GM12878 (cell line): ENCODE measurements at regions not wholly inside any gene's neighbourhood (a gene's known extent, or its start where the extent isn't known, plus 50 kb on each side); places are given as distances from the start of the nearest gene placed in this dataset.

ENCODE experiments used
- ATAC-seq: fragments of 200-7000 bp; cut with Tn5 transposase; 3 replicates; pipeline ENCODE4 v1.9.1; 2020; ENCODE audit warnings: mild to moderate bottlenecking, moderate library complexity
- BruUV-seq: library from RNA; stranded (reverse); fragments of 400-500 nt; replicated peaks from 2 replicates; lab custom pipeline; 2021; lab: Mats Ljungman, UMichigan
- CTCF ChIA-PET: fragments of 300-600 bp; sonication (Branson Sonifier 250); formaldehyde crosslinking; extraction: SDS; loops from one replicate; lab custom pipeline; 2021; ENCODE audit warnings: inconsistent platforms; lab: Yijun Ruan, JAX
- POLR2A ChIA-PET: fragments of 350-600 bp; formaldehyde crosslinking; extraction: SDS; loops from one replicate; lab custom pipeline; 2021; ENCODE audit warnings: inconsistent platforms; lab: Charles Lee
- RAD21 ChIA-PET: fragments of 300-600 bp; sonication (Branson Sonifier 250); formaldehyde crosslinking; loops from one replicate; lab custom pipeline; 2023; ENCODE audit warnings: antibody characterized with exemption; ENCODE audit not compliant: unreplicated experiment; lab: Charles Lee
- SMC1A ChIA-PET: fragments of 300-600 bp; sonication (Branson Sonifier 250); formaldehyde crosslinking; loops from one replicate; lab custom pipeline; 2023; ENCODE audit not compliant: unreplicated experiment, uncharacterized antibody; lab: Charles Lee
- DNase-seq: peaks from one replicate; pipeline ENCODE4 v3.0.0-alpha.2; 2011; ENCODE audit warnings: low read depth, low spot score
- FAIRE-seq: peaks from 3 replicates; lab custom pipeline; 2011; peaks lifted over from hg19 to GRCh38; lab: Jason Lieb, UNC
- H2AFZ ChIP-seq: 2 replicates; pipeline ENCODE4 v1.6.0; 2011; ENCODE audit warnings: low read depth, low read length, control low read depth; ENCODE audit not compliant: control insufficient read depth
- H3K27ac ChIP-seq: 2 replicates; pipeline ENCODE4 v1.5.1; 2011; ENCODE audit warnings: control low read depth; ENCODE audit not compliant: control insufficient read depth, insufficient read depth
- H3K27me3 ChIP-seq, 2 experiments: replicated peaks in 1 of 2; 2 replicates each; pipeline versions ENCODE4 v1.6.0 to v1.6.1; 2011; ENCODE audit warnings: low read length in 1 of 2; ENCODE audit not compliant: control insufficient read depth in 2 of 2, insufficient read depth in 2 of 2
- H3K36me3 ChIP-seq, 2 experiments: 2 replicates each; pipeline ENCODE4 v1.5.1; 2011; ENCODE audit warnings: low read length in 1 of 2; ENCODE audit not compliant: control insufficient read depth in 2 of 2, insufficient read depth in 2 of 2
- H3K4me1 ChIP-seq: 2 replicates; pipeline ENCODE4 v1.6.1; 2011; ENCODE audit warnings: mild to moderate bottlenecking, low read length, moderate library complexity, mixed read lengths; ENCODE audit not compliant: control insufficient read depth, insufficient read depth
- H3K4me2 ChIP-seq: 2 replicates; pipeline ENCODE4 v1.6.0; 2011; ENCODE audit warnings: control low read depth; ENCODE audit not compliant: control insufficient read depth, insufficient read depth
- H3K4me3 ChIP-seq: fragments of 200-600 bp; sonication (generic); 2 replicates; pipeline ENCODE4 v1.5.1; 2016
- H3K79me2 ChIP-seq: 2 replicates; pipeline ENCODE4 v1.6.0; 2011; ENCODE audit warnings: low read length; ENCODE audit not compliant: control insufficient read depth, insufficient read depth
- H3K9ac ChIP-seq: 2 replicates; pipeline ENCODE4 v1.8.0; 2011; ENCODE audit warnings: low read length, control low read depth, mixed read lengths; ENCODE audit not compliant: control insufficient read depth, insufficient read depth
- H3K9me3 ChIP-seq: replicated peaks from 3 replicates; pipeline ENCODE4 v1.5.1; 2011; ENCODE audit warnings: mild to moderate bottlenecking, low read length; ENCODE audit not compliant: control insufficient read depth, insufficient read depth
- H4K20me1 ChIP-seq: 2 replicates; pipeline ENCODE4 v1.6.0; 2011; ENCODE audit not compliant: control insufficient read depth, insufficient read depth
- CBFB ChIP-seq: IDR thresholded peaks from 2 replicates; pipeline ENCODE4 v1.6.1; 2016; ENCODE audit warnings: antibody characterized with exemption, low read depth
- IRF5 ChIP-seq: fragments of 450-650 bp; IDR thresholded peaks from 2 replicates; pipeline ENCODE4 v1.6.1; 2017; ENCODE audit warnings: borderline replicate concordance
- POLR2AphosphoS2 ChIP-seq: IDR thresholded peaks from 2 replicates; pipeline ENCODE4 v1.6.1; 2011; ENCODE audit warnings: low read depth, mild to moderate bottlenecking, low read length, improper control_type of control experiment, moderate library complexity
- SMAD5 ChIP-seq: IDR thresholded peaks from 2 replicates; pipeline ENCODE4 v1.6.1; 2016; ENCODE audit warnings: antibody characterized with exemption, low read depth
- TCF7 ChIP-seq: IDR thresholded peaks from 2 replicates; pipeline ENCODE4 v1.6.1; 2014; ENCODE audit warnings: antibody characterized with exemption, borderline replicate concordance
- ZNF687 ChIP-seq: fragments of 450-650 bp; IDR thresholded peaks from 2 replicates; pipeline ENCODE4 v1.6.1; 2017; ENCODE audit warnings: mild to moderate bottlenecking, moderate library complexity
- in situ Hi-C: fragments of 300-500 bp; cut with MboI; formaldehyde crosslinking; loops from 9 replicates; pipeline ENCODE4 v1.14.3; 2018; ENCODE audit warnings: mixed read lengths
- intact Hi-C: fragments of 100-400 bp; cut with micrococcal nuclease; formaldehyde crosslinking; loops from one replicate; pipeline ENCODE4 v1.14.2; 2022; ENCODE audit not compliant: unreplicated experiment

GRCh38 chr13:108486096-108486495, 143.3 kb upstream of the MYO16 start:
- ChIA-PET RAD21 (no interaction called here), POLR2A (no interaction called here), CTCF (no interaction called here), SMC1A (interaction anchor here (1.0 kb wide), 1 partner anchor 23 kb away, joined by 3 read pairs; no protein-coding TSS in a partner anchor)
- H3K4me2 ChIP-seq = no peak overlapping the region
- BruUV-seq = no TSS peak
- no peaks in the 10 kb centered on the region for H3K36me3 ChIP-seq
- FAIRE-seq (no peak), DNase-seq (no peak), ATAC-seq (no peak)
- H3K27ac ChIP-seq = no peak overlapping the region
- no peaks in the 10 kb centered on the region for H3K79me2 ChIP-seq
- no peaks in the 10 kb centered on the region for H3K4me1 ChIP-seq
- no peaks in the 10 kb centered on the region for H3K27me3 ChIP-seq
- H3K9me3 ChIP-seq = no peaks in the 10 kb centered on the region
- in situ Hi-C loops = no loop called here
- H3K9ac ChIP-seq = no peak overlapping the region
- intact Hi-C loops = no loop called here
- no peak overlapping the region for H3K4me3 ChIP-seq
- no peak overlapping the region for H2AFZ ChIP-seq
- TF ChIP-seq IRF5 (no peak), CBFB (no peak), ZNF687 (no peak), POLR2AphosphoS2 (no peak), TCF7 (no peak), SMAD5 (no peak)
- H4K20me1 ChIP-seq = no peaks in the 10 kb centered on the region
